Astrocyte (in vitro differentiated cells and primary cell): ENCODE measurements at regions not wholly inside any gene's neighbourhood (a gene's known extent, or its start where the extent isn't known, plus 50 kb on each side); places are given as distances from the start of the nearest gene placed in this dataset.

Source experiments
- DNase-seq: peaks from one replicate; pipeline ENCODE4 v3.0.0-alpha.2; 2010; ENCODE audit warnings: low read depth
- FAIRE-seq: peaks from 2 replicates; lab custom pipeline; 2011; peaks lifted over from hg19 to GRCh38; lab: Jason Lieb, UNC
- H2AFZ ChIP-seq: 2 replicates; pipeline ENCODE4 v1.6.0; 2012; ENCODE audit warnings: low read depth, low read length, inconsistent platforms
- H3K27ac ChIP-seq: 2 replicates; pipeline ENCODE4 v1.5.1; 2011; ENCODE audit warnings: low read depth, low read length, inconsistent platforms
- H3K27me3 ChIP-seq: 2 replicates; pipeline ENCODE4 v1.6.0; 2011; ENCODE audit warnings: low read length, inconsistent platforms; ENCODE audit not compliant: insufficient read depth
- H3K36me3 ChIP-seq: 2 replicates; pipeline ENCODE4 v1.5.1; 2011; ENCODE audit warnings: low read length, inconsistent platforms; ENCODE audit not compliant: insufficient read depth
- H3K4me1 ChIP-seq: 2 replicates; pipeline ENCODE4 v1.5.1; 2011; ENCODE audit warnings: low read length, inconsistent platforms; ENCODE audit not compliant: insufficient read depth
- H3K4me2 ChIP-seq: 2 replicates; pipeline ENCODE4 v1.6.0; 2012; ENCODE audit warnings: low read length, inconsistent platforms
- H3K4me3 ChIP-seq: 2 replicates; pipeline ENCODE4 v1.5.1; 2011; ENCODE audit warnings: low read depth, mild to moderate bottlenecking, low read length, inconsistent platforms; ENCODE audit not compliant: insufficient read depth
- H3K79me2 ChIP-seq: 2 replicates; pipeline ENCODE4 v1.6.0; 2012; ENCODE audit warnings: mild to moderate bottlenecking, low read length, inconsistent platforms; ENCODE audit not compliant: insufficient read depth
- H3K9ac ChIP-seq: 2 replicates; pipeline ENCODE4 v1.6.0; 2012; ENCODE audit warnings: mild to moderate bottlenecking, low read length, inconsistent platforms
- H3K9me3 ChIP-seq: 2 replicates; pipeline ENCODE4 v1.5.1; 2012; ENCODE audit warnings: low read depth, mild to moderate bottlenecking, low read length, inconsistent platforms; ENCODE audit not compliant: insufficient read depth
- H4K20me1 ChIP-seq: 2 replicates; pipeline ENCODE4 v1.6.0; 2012; ENCODE audit warnings: low read length, inconsistent platforms; ENCODE audit not compliant: insufficient read depth
- H3K27ac Mint-ChIP-seq: one replicate; pipeline ENCODE4 v1.8.0; 2021; ENCODE audit warnings: mild to moderate bottlenecking, mixed read lengths; ENCODE audit not compliant: unreplicated experiment
- H3K27me3 Mint-ChIP-seq: one replicate; pipeline ENCODE4 v1.8.0; 2021; ENCODE audit warnings: low read depth, mixed read lengths; ENCODE audit not compliant: unreplicated experiment
- H3K36me3 Mint-ChIP-seq: one replicate; pipeline ENCODE4 v1.8.0; 2021; ENCODE audit warnings: low read depth, mixed read lengths; ENCODE audit not compliant: unreplicated experiment
- H3K4me1 Mint-ChIP-seq: one replicate; pipeline ENCODE4 v1.8.0; 2021; ENCODE audit warnings: low read depth, mixed read lengths; ENCODE audit not compliant: unreplicated experiment
- H3K4me3 Mint-ChIP-seq: one replicate; pipeline ENCODE4 v1.8.0; 2021; ENCODE audit warnings: mild to moderate bottlenecking, moderate library complexity, mixed read lengths; ENCODE audit not compliant: unreplicated experiment
- H3K9me3 Mint-ChIP-seq: one replicate; pipeline ENCODE4 v1.8.0; 2021; ENCODE audit warnings: mild to moderate bottlenecking, mixed read lengths; ENCODE audit not compliant: unreplicated experiment
- EZH2 ChIP-seq: IDR thresholded peaks from 2 replicates; pipeline ENCODE4 v1.6.1; 2012; ENCODE audit warnings: mild to moderate bottlenecking, low read length, inconsistent platforms; ENCODE audit not compliant: insufficient read depth
- TF ChIP-seq, protein P1 (sequence below): IDR thresholded peaks from 2 replicates; pipeline ENCODE4 v1.5.1; 2011; ENCODE audit warnings: low read depth, mild to moderate bottlenecking, inconsistent platforms, low read length, moderate library complexity; ENCODE audit not compliant: insufficient read depth

DNA sequence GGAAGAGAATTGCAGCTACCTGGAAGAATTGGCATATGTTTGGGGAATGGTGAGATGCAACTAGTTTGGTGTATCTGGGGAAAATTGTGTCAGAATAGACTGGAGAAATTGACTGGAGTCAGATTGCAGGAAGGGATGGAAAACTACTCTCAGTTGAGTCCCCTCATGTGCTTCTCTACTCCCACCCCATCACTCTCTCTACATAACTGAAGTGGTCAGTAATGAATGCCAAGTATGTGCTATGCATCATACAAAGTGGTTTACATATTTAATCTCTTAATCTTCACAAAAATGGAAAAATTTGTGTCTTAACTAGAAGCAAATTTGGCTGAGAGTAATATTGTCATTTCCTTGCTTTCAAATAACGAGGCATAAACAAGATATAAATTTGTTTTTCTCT, 146.4 kb upstream of the TNC start:
- H3K4me1 ChIP-seq = peaks cover 27% of the 10 kb centered on the region
- DNase-seq = peak; percentile 82
- H3K9me3 ChIP-seq = no peaks in the 10 kb centered on the region
- Mint-ChIP-seq H3K27ac (peak overlapping the region; percentile 58), H3K9me3 (peaks cover 3% of the 10 kb centered on the region), H3K4me3 (no peak overlapping the region), H3K36me3 (no peaks in the 10 kb centered on the region), H3K27me3 (no peaks in the 10 kb centered on the region), H3K4me1 (peaks cover 35% of the 10 kb centered on the region)
- TF ChIP-seq, protein P1, sequence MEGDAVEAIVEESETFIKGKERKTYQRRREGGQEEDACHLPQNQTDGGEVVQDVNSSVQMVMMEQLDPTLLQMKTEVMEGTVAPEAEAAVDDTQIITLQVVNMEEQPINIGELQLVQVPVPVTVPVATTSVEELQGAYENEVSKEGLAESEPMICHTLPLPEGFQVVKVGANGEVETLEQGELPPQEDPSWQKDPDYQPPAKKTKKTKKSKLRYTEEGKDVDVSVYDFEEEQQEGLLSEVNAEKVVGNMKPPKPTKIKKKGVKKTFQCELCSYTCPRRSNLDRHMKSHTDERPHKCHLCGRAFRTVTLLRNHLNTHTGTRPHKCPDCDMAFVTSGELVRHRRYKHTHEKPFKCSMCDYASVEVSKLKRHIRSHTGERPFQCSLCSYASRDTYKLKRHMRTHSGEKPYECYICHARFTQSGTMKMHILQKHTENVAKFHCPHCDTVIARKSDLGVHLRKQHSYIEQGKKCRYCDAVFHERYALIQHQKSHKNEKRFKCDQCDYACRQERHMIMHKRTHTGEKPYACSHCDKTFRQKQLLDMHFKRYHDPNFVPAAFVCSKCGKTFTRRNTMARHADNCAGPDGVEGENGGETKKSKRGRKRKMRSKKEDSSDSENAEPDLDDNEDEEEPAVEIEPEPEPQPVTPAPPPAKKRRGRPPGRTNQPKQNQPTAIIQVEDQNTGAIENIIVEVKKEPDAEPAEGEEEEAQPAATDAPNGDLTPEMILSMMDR = no peak
- no peak for TF ChIP-seq EZH2
- H3K4me3 ChIP-seq = no peak overlapping the region
- no peak overlapping the region for H3K9ac ChIP-seq
- no peaks in the 10 kb centered on the region for H4K20me1 ChIP-seq
- H3K79me2 ChIP-seq = no peaks in the 10 kb centered on the region
- H3K36me3 ChIP-seq = no peaks in the 10 kb centered on the region
- FAIRE-seq = peak; percentile 79
- H3K27ac ChIP-seq = no peak overlapping the region
- no peak overlapping the region for H3K4me2 ChIP-seq
- no peak overlapping the region for H2AFZ ChIP-seq
- no peaks in the 10 kb centered on the region for H3K27me3 ChIP-seq

DNA sequence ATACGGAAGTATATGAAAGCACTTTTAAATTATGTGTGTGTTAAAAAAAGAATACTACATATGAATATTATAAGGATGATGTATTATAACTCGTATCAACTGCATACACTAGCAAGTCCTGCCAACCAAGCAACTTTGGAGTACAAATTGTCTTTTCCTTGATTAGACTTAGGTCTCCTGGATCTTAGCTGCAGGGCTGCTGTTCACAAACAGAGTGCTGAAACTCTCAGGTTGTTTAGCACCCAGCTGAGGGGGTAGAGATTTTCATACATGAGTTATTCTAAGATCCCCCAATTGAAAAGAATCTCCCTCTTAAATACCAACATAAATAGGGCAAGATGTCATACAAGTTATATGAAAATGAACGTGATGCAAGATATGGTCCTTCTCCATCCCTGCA, 149.8 kb upstream of the TNC start:
- H3K4me1 Mint-ChIP-seq = peaks cover 21% of the 10 kb centered on the region
- H3K36me3 Mint-ChIP-seq = no peaks in the 10 kb centered on the region
- H3K36me3 ChIP-seq = no peaks in the 10 kb centered on the region
- no peak overlapping the region for H3K4me2 ChIP-seq
- H2AFZ ChIP-seq = no peak overlapping the region
- no peak overlapping the region for H3K4me3 Mint-ChIP-seq
- FAIRE-seq (no peak), DNase-seq (no peak)
- peaks cover 15% of the 10 kb centered on the region for H3K4me1 ChIP-seq
- H3K27me3 Mint-ChIP-seq = no peaks in the 10 kb centered on the region
- no peak overlapping the region for H3K4me3 ChIP-seq
- H3K79me2 ChIP-seq = no peaks in the 10 kb centered on the region
- no peak overlapping the region for H3K27ac Mint-ChIP-seq
- H3K9me3 ChIP-seq = no peaks in the 10 kb centered on the region
- no peaks in the 10 kb centered on the region for H3K27me3 ChIP-seq
- no peak overlapping the region for H3K9ac ChIP-seq
- no peaks in the 10 kb centered on the region for H3K9me3 Mint-ChIP-seq
- H4K20me1 ChIP-seq = no peaks in the 10 kb centered on the region
- TF ChIP-seq EZH2 = no peak
- TF ChIP-seq, protein P1 = no peak
- no peak overlapping the region for H3K27ac ChIP-seq

DNA sequence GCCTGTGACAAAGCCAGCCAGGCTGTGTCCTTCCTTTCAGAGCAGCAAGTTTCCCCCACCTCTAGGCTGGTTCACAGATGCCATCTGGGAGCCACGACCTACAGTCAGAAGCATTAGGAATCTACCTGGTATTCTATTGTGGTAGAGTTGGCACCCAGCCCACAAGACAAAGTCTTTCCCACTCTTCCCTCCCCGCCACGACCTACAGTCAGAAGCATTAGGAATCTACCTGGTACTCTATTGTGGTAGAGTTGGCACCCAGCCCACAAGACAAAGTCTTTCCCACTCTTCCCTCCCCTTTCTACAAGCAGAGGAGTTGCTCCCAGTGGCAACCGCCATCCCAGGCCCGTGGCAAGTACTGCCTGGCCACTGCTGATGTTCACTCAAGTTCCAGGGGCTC, 157.8 kb upstream of the TNC start:
- no peak for FAIRE-seq
- peaks cover 29% of the 10 kb centered on the region for H3K4me1 Mint-ChIP-seq

More for the DNA sequence above, 157.8 kb upstream of the TNC start:
- Histone ChIP-seq H3K9me3 (no peaks in the 10 kb centered on the region), H3K27ac (no peak overlapping the region), H3K79me2 (no peaks in the 10 kb centered on the region), H3K27me3 (no peaks in the 10 kb centered on the region), H4K20me1 (no peaks in the 10 kb centered on the region), H3K4me2 (no peak overlapping the region), H3K4me1 (peaks cover 10% of the 10 kb centered on the region), H3K36me3 (no peaks in the 10 kb centered on the region), H3K4me3 (no peak overlapping the region), H2AFZ (no peak overlapping the region), H3K9ac (no peak overlapping the region)
- DNase-seq = no peak
- H3K4me3 Mint-ChIP-seq = no peak overlapping the region
- H3K27me3 Mint-ChIP-seq = no peaks in the 10 kb centered on the region
- no peaks in the 10 kb centered on the region for H3K9me3 Mint-ChIP-seq
- no peaks in the 10 kb centered on the region for H3K36me3 Mint-ChIP-seq
- no peak for TF ChIP-seq EZH2
- TF ChIP-seq, protein P1 = no peak
- H3K27ac Mint-ChIP-seq = peak overlapping the region; percentile 81
